ENCODE measurements at regions not wholly inside any gene's neighbourhood (a gene's known extent, or its start where the extent isn't known, plus 50 kb on each side); places are given as distances from the start of the nearest gene placed in this dataset.

DNA sequence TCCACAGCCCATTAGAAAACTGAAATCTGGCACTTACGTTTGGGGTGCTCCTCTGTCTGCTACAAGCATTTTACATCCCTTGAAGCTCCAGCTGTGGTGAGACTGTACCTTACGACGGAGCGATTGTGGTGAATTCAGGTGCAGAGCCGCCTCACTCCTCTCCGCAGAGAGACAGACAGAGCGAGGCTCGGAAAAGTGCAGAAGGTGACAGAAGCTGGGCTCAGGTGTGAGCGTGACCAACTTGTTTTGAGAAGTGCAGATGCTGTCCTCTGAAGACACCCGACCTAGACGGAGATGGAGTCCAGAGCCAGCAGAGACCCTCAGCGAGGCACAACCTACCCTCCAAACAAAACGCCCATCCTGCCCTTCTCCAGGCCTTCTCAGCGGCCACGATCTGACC, 196.5 kb downstream of the MED10 start:
- TF ChIP-seq, protein P1, sequence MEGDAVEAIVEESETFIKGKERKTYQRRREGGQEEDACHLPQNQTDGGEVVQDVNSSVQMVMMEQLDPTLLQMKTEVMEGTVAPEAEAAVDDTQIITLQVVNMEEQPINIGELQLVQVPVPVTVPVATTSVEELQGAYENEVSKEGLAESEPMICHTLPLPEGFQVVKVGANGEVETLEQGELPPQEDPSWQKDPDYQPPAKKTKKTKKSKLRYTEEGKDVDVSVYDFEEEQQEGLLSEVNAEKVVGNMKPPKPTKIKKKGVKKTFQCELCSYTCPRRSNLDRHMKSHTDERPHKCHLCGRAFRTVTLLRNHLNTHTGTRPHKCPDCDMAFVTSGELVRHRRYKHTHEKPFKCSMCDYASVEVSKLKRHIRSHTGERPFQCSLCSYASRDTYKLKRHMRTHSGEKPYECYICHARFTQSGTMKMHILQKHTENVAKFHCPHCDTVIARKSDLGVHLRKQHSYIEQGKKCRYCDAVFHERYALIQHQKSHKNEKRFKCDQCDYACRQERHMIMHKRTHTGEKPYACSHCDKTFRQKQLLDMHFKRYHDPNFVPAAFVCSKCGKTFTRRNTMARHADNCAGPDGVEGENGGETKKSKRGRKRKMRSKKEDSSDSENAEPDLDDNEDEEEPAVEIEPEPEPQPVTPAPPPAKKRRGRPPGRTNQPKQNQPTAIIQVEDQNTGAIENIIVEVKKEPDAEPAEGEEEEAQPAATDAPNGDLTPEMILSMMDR (IDR thresholded peaks at IDR 0.05; ENCODE audit: borderline replicate concordance, extremely low read depth, low read length, poor library complexity, severe bottlenecking), result no peak
- no peak for TF ChIP-seq EZH2 (IDR thresholded peaks at IDR 0.05; ENCODE audit: borderline replicate concordance, low read depth, low read length, severe bottlenecking)
